WI38 (cell line): ENCODE measurements at regions not wholly inside any gene's neighbourhood (a gene's known extent, or its start where the extent isn't known, plus 50 kb on each side); places are given as distances from the start of the nearest gene placed in this dataset.

Source experiments
- H3K4me3 ChIP-seq: 2 replicates; pipeline ENCODE4 v1.5.1; 2011; ENCODE audit warnings: low read depth, mild to moderate bottlenecking, control low read depth, low read length
- CTCF ChIP-seq: IDR thresholded peaks from 2 replicates; pipeline ENCODE4 v1.5.1; 2012; ENCODE audit warnings: low read depth, mild to moderate bottlenecking, control low read depth, low read length

GRCh38 chr3:102664126-102664525 is 229.3 kb downstream of the ZPLD1 start:
- H3K4me3 ChIP-seq: no peak overlapping the region
- TF ChIP-seq CTCF: no peak

GRCh38 chr3:102665183-102665582 is 230.4 kb downstream of the ZPLD1 start:
- TF ChIP-seq CTCF: no peak
- H3K4me3 ChIP-seq: no peak overlapping the region

GRCh38 chr3:102668247-102668646 is 233.4 kb downstream of the ZPLD1 start:
- H3K4me3 ChIP-seq: no peak overlapping the region
- no peak for TF ChIP-seq CTCF

GRCh38 chr3:102670986-102671385 is 236.2 kb downstream of the ZPLD1 start:
- no peak for TF ChIP-seq CTCF
- no peak overlapping the region for H3K4me3 ChIP-seq

GRCh38 chr3:102672305-102672704 is 237.5 kb downstream of the ZPLD1 start:
- no peak overlapping the region for H3K4me3 ChIP-seq
- TF ChIP-seq CTCF: no peak

- no peak overlapping the region for H3K4me3 ChIP-seq
Observed at GRCh38 chr3:102673271-102674115, 238.7 kb downstream of the ZPLD1 start.

More at GRCh38 chr3:102673271-102674115, 238.7 kb downstream of the ZPLD1 start:
- peak; percentile 70 for TF ChIP-seq CTCF
